ENCODE measurements at regions not wholly inside any gene's neighbourhood (a gene's known extent, or its start where the extent isn't known, plus 50 kb on each side); places are given as distances from the start of the nearest gene placed in this dataset.

DNA sequence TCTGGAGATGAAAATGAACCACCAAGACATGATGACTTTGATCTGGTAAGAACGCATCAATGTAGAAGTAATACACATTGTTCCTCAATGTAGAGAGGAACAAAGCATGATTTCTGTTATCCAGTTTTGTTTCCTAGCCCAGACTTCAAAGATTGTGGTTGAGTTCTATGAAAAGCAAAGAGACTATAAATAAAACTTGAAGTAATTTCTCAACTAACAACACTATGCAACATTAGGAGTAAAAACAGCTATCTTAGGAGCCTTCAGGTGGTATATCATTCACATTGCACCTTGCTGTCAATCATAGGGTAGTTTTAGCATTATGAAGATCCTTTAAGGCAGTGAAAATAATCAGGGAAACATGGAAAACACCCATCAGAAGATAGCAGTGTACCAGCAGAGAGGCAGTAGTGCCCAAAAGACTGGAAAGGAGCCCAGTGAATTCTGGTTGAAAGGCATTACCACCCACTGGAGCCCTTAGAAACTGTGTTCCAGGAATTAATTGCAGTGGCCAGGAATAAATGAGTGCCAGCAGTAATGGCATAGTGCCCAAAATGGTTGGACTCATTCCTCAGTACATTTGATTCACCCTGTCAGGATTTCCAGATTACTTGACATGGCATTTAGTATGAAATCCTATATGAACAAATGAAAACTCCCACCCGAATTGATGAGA, 300.7 kb upstream of the CXXC4 start:
- no peak overlapping the region for H3K4me2 ChIP-seq (ENCODE audit: insufficient read depth in 1 of 2, low read depth in 2 of 2, low read length in 2 of 2)
- no peak overlapping the region for H2BK12ac ChIP-seq (ENCODE audit: low read depth, low read length)
- H3K27me3 ChIP-seq (replicated peaks in 1 of 4; ENCODE audit: control insufficient read depth in 3 of 4, extremely low read depth in 1 of 4, insufficient read depth in 3 of 4, low read length in 3 of 4): no peaks in the 10 kb centered on the region
- H3K18ac ChIP-seq (ENCODE audit: extremely low read depth, low read length): no peak overlapping the region
- H3K27ac ChIP-seq (ENCODE audit: low read depth, low read length): no peak overlapping the region
- no peak overlapping the region for H3K4ac ChIP-seq (replicated peaks; ENCODE audit: insufficient read length, low read depth, low read length)
- H3K23me2 ChIP-seq (ENCODE audit: low read depth, low read length): no peaks in the 10 kb centered on the region
- H3K14ac ChIP-seq (ENCODE audit: insufficient read length): no peak overlapping the region
- no peak overlapping the region for H3K9ac ChIP-seq (replicated peaks in 1 of 4; ENCODE audit: extremely low read depth in 1 of 4, low read depth in 3 of 4, low read length in 3 of 4)
- H2BK15ac ChIP-seq (ENCODE audit: low read length): no peak overlapping the region
- H3K79me1 ChIP-seq (ENCODE audit: low read depth, low read length): no peaks in the 10 kb centered on the region
- no peak overlapping the region for H2BK5ac ChIP-seq (ENCODE audit: low read depth, low read length)
- ChIA-PET POLR2A (ENCODE audit: partially characterized antibody) (no interaction called here), CTCF (ENCODE audit: partially characterized antibody) (interaction anchor here (0.8 kb wide), 1 partner anchor 163 kb away, joined by 3 read pairs; no protein-coding TSS in a partner anchor)
- H3K4me1 ChIP-seq (replicated peaks in 1 of 4; ENCODE audit: control insufficient read depth in 3 of 4, insufficient read depth in 4 of 4, low read length in 3 of 4): no peaks in the 10 kb centered on the region
- no peak overlapping the region for H2AFZ ChIP-seq (ENCODE audit: low read length)
- H4K20me1 ChIP-seq (replicated peaks in 1 of 2; ENCODE audit: control insufficient read depth in 1 of 2, insufficient read depth in 2 of 2, low read length in 2 of 2): no peaks in the 10 kb centered on the region
- H4K8ac ChIP-seq (ENCODE audit: extremely low read depth, insufficient read depth, low read length): no peak overlapping the region
- no peaks in the 10 kb centered on the region for H3K9me3 ChIP-seq (ENCODE audit: insufficient read depth in 2 of 2, low read depth in 1 of 2, low read length in 1 of 2)
- no peaks in the 10 kb centered on the region for H3K79me2 ChIP-seq (ENCODE audit: control insufficient read depth in 1 of 2, insufficient read depth in 2 of 2, low read length in 2 of 2)
- no peak overlapping the region for H4K5ac ChIP-seq (ENCODE audit: insufficient read length, low read depth, low read length)
- no peak overlapping the region for H2AK5ac ChIP-seq (ENCODE audit: low read depth, low read length)
- no peak overlapping the region for H4K91ac ChIP-seq (replicated peaks; ENCODE audit: insufficient read length, low read length)
- H3K23ac ChIP-seq (ENCODE audit: insufficient read length): no peak overlapping the region
- 47% methylated on average over 2 of the region's 2 CpGs; no CpG with 5 or more reads in 1 of the 2 experiments for WGBS, 2 experiments (ENCODE audit: extremely low coverage in 1 of 2, insufficient coverage in 1 of 2, insufficient read length in 1 of 2, insufficient replicate concordance in 2 of 2, low coverage in 1 of 2, low lambda C conversion rate in 2 of 2, missing lambda C conversion rate in 1 of 2)
- no peak overlapping the region for H2BK120ac ChIP-seq (replicated peaks; ENCODE audit: low read depth, low read length)
- no peak for DNase-seq (ENCODE audit: low read depth in 1 of 2, low spot score in 2 of 2)
- no peak for FAIRE-seq
- no peak overlapping the region for H3K4me3 ChIP-seq (ENCODE audit: extremely low read depth in 1 of 4, insufficient read depth in 2 of 4, low read depth in 3 of 4, low read length in 4 of 4)
- no peak overlapping the region for H2BK20ac ChIP-seq (ENCODE audit: low read length)
- H3K36me3 ChIP-seq (ENCODE audit: control insufficient read depth in 2 of 4, insufficient read depth in 4 of 4, low read length in 3 of 4): no peaks in the 10 kb centered on the region
- no peak overlapping the region for H3K56ac ChIP-seq (replicated peaks; ENCODE audit: insufficient read length, low read depth, low read length)
- TF ChIP-seq TAF1 (IDR thresholded peaks at IDR 0.05; ENCODE audit: low read depth, low read length) (no peak), CEBPB (IDR thresholded peaks at IDR 0.05; ENCODE audit: low read depth, low read length) (no peak), KDM5A (IDR thresholded peaks at IDR 0.05; ENCODE audit: low read length) (no peak)

All from H1 (cell line).